Skin of body (tissue), 1 donor: ENCODE measurements at regions not wholly inside any gene's neighbourhood (a gene's known extent, or its start where the extent isn't known, plus 50 kb on each side); places are given as distances from the start of the nearest gene placed in this dataset.
"Not testable (repeated sequence)": the region's sequence is repeated elsewhere in the genome, so short reads cannot be mapped to it uniquely, and the experiment has no call there.

Experiments
- DNase-seq: peaks from one replicate; lab custom pipeline; 2025; lab: John Stamatoyannopoulos, UW

DNA sequence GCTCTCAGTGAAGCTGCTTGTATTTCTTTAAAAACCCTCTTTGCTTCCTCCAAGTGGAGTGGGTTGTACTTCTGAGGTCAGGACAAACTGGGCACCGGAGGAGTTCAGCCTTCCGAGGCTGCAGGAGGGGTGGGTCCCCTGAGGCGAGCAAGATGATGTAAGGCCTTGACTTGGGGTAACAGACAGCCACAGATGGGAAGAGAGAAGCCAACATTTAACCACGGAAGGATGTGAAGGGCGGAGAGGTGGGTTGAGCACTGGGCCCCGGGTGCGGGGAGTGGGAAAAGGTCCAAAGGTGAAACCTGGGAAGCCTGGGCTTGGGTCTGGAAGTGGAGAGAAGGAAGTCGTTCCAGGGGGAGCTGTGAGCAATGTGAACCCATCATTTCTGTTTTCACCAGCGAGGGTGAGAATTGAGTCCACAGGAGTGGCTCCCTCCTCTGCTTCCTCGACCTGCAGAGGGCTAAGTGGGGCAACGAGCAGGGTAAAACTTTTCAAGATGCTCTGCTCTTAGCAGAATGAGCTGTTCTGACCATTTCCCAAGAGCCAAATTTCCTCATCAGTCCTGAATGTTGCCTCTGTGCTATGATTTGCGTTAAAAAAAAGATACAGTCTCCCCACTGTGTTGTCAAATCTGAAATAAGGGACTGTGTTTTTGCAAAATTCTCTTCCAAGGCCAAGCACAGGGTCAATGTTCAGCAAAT, 137.7 kb upstream of the CRHR1 start:
- no peak for DNase-seq

DNA sequence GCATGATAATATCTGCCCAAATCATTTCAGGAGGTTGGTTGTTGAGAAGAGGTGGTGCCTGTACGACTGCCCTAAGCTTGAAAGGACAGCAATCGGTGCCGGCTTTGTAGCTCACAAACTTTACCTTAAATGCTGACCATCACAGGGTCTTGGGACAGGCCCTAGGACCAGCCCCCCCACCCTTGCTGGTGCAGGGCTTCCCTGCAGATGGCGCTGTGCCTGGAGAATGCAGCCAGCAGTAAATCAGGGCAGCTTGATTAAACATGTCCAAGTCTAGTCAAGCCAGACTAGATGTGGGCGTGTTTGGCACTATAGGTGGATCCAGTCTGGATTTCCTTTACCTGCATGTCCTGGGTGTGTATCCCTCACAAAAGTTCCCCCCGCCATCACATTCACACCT, 135.5 kb upstream of the CRHR1 start:
- no peak for DNase-seq

DNA sequence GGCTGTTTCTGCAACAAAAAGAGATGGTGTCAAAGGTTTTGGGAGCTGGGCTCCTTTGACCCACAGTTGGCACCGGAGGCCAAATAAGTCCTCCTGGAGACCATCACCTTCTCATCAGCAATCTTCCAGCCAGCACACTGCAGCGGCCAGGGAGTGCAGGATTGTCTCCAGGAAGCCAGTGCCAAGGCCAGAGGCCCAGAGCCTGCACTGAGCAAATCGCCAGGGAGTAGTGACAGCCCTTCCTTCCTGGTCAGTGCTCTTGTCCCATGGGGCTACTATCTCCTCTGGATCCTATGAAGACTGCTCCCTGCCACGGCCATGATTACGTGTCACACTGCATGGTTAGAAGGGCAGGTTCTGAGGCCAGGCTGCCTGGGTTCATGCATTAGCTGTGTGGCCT, 134.3 kb upstream of the CRHR1 start:
- no peak for DNase-seq

DNA sequence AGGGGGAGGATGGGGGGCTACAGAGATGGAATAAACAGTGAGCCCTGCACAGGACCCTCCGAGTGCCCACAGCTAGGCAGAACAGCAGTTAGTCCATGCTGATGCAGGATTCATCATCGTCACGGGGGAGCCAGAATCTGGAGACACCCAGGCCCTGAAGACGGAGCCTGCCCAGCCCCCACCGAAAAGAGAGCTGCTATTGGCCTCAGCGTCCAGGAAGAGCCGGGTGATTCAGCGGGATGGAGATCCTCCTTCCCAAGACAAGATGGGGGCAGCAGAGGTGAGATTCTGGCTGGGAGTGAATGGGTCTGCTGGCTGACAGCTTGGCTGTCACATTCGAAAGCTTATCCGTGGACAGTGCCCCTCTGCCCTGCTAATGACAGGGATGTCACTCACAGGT, 133.6 kb upstream of the CRHR1 start:
- DNase-seq, result no peak

DNA sequence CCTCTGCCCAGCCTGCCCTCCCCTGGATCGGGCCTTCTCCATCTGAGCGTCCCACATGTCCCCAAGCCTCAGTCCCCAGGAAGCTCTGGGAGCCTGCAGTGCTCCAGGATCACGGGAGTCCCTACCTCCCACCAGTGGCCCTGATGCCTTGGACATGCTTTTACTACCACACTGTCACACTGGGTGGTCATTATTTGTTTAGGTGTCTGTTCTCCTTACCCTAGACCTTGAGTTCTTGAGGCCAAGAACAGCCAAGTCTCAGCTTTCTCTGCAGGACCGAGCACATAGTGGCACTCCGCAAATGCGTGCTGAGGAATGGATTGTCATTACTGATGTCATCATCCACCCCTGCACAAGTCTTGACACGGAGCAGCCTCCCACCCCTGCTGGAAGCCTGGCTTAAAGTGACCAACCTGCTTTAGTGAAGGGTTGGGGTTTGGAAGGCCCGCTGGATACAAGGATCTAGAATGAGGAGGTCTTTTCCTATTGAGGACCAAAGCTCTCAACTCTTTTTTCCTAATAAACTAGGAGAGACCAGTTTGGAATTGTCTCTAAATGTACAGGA, 132.9 kb upstream of the CRHR1 start:
- DNase-seq, result no peak

DNA sequence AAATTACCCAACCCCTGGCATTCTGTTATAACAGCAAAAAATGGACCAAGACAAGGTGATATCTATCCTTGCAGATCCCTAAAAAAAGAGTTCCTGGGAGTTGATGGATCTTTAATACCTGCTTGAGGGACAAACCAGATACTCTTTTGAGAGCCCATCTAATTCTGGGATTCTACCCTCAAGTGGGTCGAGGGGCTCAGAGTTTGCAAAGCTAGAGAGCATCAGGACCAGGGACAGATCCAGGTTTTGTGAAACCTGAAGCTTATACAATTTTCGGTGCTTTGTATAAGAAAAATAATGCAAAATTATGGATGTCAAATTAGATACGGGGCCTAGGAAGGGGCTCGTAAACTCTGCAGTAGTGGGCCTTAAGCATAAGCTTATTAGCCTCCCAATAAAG, 130.5 kb upstream of the CRHR1 start:
- DNase-seq, result no peak

DNA sequence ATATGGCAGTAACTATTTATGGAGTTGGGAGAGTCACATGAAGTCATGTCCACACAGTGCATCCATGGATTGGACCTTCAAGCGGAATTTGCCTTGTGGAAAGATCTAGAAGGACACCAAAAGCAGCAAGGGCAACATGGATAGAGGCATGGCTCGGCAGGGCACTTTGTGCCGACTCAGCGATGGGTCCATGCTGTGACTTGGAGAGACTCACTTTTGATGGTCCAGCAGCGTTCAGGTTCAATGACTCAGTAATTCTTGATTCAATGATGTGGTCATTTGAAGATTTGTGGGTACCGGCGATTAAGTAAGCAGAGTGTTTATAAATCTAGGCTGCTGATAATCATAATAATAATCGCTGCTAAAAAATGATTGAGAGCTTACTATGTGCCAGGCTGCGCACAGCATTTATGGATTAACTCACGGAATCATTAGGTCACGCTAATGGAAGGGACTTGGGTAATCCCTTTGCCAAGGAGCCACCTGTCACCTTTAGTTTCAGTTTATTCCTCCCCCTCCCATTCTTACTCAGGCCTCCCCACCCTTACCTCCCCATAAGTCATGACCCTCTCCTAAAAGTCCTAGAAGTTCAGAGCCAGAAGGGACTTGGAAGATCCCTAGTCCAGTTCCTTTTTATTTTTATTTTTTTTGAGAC, 127.5 kb upstream of the CRHR1 start:
- no peak for DNase-seq

DNA sequence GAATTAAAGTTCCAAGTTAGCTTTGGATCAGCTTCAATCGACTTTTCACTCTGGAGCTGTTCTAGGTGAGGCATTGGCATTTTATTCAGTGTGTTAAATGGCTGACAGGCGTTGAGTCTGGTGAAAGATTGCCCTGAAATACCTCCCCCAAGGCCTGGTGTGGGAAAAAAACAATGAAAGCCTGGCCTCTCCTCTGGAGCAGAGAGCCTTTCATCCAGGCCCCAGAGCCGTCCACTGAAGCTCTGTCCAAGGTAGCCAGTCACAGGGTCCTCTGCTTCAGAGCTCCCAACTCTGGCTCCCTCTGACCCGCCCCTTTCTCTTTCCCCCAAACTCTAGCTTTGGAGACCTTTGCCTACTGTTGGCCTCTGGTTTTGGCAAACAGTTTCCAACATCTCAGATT, 123.6 kb upstream of the CRHR1 start:
- DNase-seq, result no peak

DNA sequence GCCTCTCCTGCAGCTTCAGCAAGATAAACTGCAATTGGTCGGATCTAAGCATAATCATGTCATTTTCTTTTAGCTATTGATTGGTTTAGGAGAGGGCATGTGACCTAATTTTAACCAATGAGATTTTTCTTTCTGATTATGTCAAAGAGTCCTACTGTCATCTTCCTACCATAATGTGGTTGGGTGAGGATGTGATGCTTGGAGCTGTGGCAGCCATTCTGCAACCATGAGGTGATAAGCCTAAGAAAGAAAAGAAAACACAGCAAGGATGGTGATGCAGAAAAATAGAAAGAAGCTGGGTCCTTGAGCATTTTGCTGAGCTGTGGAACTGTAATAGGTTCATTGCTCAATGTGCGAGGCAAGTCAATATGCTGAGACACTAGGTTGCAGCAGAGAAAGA, 121.7 kb upstream of the CRHR1 start:
- no peak for DNase-seq

DNA sequence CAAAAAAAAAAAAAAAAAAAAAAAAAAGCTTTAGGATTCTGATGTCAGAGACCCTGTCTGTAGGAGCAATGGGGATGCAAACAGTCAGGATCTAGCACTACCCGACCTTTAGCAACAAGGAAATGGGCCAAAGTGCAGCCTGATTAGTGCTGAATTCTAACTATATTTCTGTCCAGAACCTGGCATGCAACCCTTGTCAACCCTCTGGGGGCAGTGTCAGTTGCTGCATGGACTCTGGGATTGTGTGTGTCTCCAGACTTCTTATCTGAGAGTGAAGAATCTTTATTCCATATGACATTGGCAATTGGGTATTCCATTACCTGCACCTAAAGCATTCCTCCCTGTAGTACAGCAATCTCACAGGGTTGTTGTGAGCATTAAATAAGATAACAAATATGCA, 120.3 kb upstream of the CRHR1 start:
- DNase-seq, result no peak

DNA sequence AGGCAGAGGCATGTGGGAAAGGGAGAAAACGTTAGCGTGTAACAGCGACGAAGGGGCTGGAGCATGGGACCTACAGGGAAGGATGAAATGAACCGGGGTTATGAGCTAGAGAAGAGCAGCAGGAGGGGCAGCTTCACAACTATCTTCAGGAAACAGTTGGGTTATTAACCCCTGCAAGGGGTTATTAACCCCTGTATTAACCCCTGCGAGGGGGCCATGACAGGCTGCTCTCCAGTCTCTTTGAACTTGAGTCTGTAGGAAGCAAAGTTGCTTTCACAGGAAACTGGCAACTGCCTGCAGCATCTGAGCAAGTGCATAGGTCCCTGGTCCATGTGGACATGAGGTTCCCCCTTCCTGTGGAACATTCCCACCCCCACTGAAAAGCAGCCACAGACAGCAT, 119.2 kb upstream of the CRHR1 start:
- DNase-seq, result no peak

DNA sequence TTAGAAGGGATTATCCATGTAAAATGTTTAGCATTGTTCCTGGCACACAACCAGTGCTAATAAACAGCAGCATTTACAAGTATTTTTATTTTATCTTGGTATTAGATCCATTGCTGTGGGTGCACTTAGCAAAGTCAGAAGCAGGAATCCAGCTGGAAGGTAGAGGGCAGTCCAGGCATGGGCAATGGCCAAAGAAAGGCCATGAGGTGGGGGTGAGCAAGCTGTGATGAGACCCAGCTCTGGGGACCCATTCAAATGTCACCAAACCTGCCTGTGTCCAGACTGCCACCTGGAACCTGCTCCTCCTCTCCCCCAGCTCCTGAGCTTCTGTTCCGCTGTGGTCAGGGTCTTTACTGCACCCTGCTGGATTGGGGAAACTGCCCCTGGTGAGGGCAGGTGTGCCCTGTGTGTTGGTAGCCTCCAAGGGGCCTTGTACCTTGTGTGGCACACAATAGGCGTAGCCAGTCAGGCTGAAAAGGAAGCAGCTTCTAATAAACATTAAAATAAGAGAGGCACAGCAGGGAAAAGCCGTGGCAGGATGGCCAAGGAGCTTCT, 118.0 kb upstream of the CRHR1 start:
- no peak for DNase-seq

DNA sequence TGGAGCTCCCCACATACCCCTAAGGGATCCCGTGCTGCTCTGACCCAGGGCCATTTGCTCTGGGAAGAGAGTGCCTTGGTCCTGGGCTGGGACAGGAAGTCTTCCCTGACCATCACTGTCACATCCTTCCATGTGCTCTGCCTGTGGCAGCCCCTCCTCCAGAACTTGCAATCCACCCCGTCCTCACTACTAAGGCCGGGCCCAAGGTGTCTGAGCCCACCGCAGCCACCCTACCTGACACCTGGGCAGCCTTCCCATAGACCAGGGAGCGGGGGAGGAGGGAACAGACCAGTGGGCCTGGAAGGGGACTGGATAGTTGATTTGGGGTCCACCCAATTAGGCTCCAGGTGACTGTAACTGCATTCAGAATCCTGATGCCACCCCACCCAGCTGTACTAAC, 117.5 kb upstream of the CRHR1 start:
- no peak for DNase-seq

DNA sequence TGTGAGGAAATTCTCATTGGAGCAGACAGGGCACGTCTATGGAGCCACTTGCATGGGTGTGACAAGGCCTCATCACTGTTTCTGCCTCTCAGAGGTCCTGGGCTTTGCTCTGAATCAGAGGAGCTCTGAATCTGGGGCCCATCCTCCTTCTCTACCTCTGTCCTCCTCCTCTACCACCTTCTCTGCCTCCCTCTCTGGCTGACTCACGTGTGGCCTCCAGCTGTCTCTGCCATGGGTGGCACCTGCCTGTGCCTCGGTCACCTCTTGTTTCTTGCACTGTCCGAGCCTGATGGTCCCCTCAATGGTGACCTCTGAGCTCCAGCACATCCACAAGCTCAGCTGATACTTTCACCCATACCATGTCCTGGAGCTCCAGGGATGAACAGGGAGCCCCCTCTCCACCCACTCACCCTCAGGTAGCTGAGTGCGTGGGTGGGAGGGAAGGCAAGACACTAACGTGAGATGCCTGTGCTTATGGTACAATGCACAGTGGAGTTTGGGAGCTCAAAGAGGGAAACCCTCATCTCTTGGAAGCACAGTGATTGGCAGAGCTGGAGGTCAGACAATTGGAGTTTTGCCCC, 116.4 kb upstream of the CRHR1 start:
- no peak for DNase-seq

DNA sequence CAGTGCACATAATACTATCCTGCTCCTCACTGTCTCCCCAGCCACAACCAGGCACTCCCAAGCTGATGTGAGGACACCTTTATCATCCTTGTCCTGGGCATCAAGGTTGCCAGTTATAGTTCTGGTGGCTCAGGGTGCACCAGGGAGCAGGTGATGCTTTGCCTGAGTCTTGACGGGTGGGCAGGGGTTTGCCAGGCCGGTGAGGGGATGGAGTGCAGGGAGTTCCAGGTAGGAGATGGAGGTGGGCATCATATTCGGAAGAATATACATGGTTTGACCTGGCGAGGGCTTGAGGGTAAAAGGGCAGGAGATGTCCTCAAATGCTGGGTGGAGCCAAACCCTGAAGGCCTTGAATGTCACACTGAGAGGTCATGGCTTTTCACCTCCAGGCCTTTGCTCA, 115.8 kb upstream of the CRHR1 start:
- DNase-seq, result no peak

DNA sequence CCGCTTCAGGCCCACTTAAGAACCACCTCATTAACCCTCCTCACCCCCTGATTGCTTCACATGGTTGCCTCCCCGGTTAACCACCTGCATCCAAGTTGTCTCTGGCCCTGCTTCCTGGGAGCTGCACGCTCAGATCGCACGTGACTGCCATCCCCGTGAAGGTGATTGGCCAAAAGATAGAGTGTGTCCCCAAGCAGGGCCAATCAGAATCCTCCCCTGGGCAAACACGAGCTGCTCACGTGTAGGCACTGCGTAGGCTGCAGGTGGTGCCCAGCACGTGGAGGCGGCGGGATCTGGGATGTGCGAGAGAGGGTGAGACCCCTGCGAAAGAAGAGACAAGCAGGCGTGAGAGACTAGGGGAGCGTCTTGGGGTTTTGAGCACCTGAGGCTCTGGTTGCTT, 111.8 kb upstream of the CRHR1 start:
- no peak for DNase-seq

DNA sequence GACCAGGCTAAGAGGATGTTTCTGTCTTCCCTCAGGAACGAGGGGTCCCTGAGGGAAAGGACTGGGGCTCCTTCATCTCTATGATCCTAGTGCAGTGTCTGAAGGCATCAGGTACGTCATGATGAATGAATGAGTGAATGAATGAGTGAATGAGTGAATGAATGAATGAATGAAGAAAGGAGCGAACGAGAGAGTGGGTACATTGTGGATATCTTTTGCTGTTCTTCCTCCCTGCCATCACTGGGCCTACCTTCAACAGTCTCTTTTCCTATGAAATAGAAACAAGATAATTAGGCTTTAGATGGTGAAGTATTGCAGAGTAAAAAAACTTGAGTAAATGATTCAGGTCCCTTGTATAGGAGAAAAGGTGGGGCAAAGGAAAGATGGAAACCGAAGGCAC, 111.3 kb upstream of the CRHR1 start:
- DNase-seq, result no peak

DNA sequence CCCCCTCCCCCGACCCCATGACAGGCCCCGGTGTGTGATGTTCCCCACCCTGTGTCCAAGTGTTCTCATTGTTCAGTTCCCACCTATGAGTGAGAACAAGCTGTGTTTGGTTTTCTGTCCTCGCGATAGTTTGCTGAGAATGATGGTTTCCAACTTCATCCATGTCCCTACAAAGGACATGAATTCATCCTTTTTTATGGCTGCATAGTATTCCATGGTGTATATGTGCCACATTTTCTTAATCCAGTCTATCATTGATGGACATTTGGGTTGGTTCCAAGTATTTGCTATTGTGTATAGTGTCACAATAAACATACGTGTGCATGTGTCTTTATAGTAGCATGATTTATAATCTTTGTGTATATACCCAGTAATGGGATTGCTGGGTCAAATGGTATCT, 110.4 kb upstream of the CRHR1 start:
- DNase-seq, result not testable (repeated sequence)

DNA sequence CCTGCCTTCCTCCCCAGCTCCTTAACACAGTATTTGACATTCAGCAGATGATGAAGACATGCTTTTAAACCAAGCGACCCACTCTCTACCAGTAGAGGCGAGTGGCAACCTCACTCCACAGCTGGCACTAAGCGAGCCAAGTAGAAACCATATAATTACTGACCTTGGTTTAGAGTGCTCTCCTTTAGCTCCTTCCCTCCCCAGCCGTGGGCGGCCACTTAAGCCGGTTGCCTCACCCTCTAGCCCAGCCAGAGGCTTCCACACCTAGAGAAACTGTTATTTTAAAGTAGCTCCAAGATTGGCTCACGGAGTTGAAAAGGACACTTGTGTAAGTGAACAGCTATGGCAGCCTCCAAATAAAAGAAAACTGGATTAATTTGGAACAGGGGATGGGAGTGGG, 109.1 kb upstream of the CRHR1 start:
- no peak for DNase-seq

DNA sequence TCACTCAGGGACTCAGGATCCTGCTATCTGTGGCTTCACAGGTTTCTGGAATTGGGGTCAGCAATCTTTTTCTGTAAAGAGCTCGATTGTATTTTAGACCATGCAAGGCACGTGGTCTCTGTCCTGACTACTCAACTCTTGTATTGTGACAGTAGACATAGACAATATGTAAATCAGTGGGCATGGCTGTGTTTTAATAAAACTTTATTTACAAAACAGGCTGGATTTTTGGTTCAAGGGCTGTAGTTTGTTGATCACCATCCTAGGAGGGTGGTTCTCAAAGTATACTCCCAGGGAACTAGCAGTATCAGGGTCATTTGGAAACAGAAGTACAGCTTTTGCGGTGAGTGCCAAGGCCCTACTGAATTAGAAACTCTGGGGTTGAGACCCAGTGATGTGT, 108.2 kb upstream of the CRHR1 start:
- DNase-seq, result no peak

DNA sequence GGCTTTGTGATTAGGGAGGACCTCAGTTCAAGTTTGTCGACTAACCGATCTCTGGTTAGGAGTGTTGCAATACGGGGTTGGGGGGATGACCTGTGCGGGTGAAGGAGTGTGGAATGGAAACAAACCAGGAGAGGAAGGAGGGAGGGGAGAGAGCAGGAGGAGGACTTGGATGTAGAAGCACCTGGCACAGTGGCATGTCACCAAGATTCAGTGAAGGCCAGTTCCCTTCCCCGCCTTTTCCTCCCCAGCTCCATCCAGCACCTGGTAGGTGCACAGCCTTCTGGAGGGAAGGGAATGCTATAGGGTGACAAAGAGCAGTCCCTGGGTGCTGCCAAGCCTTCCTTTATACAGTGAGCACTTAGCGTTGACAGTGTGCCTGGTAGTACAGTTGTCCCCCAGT, 107.4 kb upstream of the CRHR1 start:
- no peak for DNase-seq

DNA sequence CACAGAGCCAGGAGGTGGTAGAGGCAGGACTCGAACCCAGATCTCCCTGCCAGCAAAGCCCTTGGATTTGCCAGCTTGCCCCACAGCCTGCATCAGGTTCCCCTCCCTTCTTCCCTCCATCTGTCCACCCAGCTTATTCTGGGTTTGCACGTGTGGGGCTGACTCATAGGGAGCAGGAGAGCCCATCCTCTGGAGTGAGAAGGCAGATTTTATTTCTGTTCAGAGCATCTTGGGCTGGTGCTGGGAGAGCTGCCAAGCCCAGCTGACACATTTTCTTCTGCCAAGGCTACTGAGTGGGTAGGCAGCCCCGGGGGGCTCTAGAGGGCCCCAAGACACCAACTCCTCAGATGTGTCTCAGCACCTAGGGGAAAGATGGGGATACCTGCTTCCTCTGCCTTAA, 106.3 kb upstream of the CRHR1 start:
- DNase-seq, result no peak

DNA sequence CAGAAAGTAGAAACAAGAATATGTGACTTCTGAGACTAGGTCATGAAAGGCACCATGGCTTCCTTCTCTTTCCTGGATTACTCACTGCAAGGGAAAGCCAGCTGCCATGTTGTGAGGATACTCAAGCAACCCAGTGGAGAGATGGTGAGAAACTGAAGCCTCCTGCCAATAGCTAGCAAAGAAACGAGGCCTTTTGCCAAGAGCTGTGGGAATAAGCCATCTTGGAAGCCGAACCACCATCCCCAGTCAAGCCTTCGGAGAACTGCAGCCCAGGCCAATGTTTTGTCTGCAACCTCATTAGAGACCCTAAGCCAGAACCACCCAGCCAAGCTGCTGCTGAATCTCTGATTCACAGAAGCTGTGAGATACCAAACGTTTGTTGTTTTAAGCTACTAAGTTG, 104.7 kb upstream of the CRHR1 start:
- no peak for DNase-seq
